Osteocyte (in vitro differentiated cells): ENCODE measurements at regions not wholly inside any gene's neighbourhood (a gene's known extent, or its start where the extent isn't known, plus 50 kb on each side); places are given as distances from the start of the nearest gene placed in this dataset.

Experiments
- DNase-seq: peaks from one replicate; pipeline ENCODE4 v3.0.0; 2021; ENCODE audit warnings: mixed read lengths; ENCODE audit not compliant: unreplicated experiment; ENCODE audit errors: extremely low spot score
- H3K27ac Mint-ChIP-seq: one replicate; pipeline ENCODE4 v1.8.0; 2021; ENCODE audit warnings: mild to moderate bottlenecking, mixed read lengths; ENCODE audit not compliant: unreplicated experiment
- H3K27me3 Mint-ChIP-seq: one replicate; pipeline ENCODE4 v1.8.0; 2021; ENCODE audit warnings: mixed read lengths; ENCODE audit not compliant: unreplicated experiment
- H3K36me3 Mint-ChIP-seq: one replicate; pipeline ENCODE4 v1.8.0; 2021; ENCODE audit warnings: mixed read lengths; ENCODE audit not compliant: unreplicated experiment
- H3K4me1 Mint-ChIP-seq: one replicate; pipeline ENCODE4 v1.8.0; 2021; ENCODE audit warnings: mixed read lengths; ENCODE audit not compliant: unreplicated experiment
- H3K4me3 Mint-ChIP-seq: one replicate; pipeline ENCODE4 v1.8.0; 2021; ENCODE audit warnings: mild to moderate bottlenecking, moderate library complexity, mixed read lengths; ENCODE audit not compliant: unreplicated experiment
- H3K9me3 Mint-ChIP-seq: one replicate; pipeline ENCODE4 v1.8.0; 2021; ENCODE audit warnings: mixed read lengths; ENCODE audit not compliant: unreplicated experiment
- TF ChIP-seq, protein P1 (sequence below): fragments of 200-600 bp; sonication (generic); IDR thresholded peaks from 2 replicates; pipeline ENCODE4 v1.5.0; 2021; ENCODE audit warnings: antibody characterized with exemption, mild to moderate bottlenecking, moderate library complexity

DNA sequence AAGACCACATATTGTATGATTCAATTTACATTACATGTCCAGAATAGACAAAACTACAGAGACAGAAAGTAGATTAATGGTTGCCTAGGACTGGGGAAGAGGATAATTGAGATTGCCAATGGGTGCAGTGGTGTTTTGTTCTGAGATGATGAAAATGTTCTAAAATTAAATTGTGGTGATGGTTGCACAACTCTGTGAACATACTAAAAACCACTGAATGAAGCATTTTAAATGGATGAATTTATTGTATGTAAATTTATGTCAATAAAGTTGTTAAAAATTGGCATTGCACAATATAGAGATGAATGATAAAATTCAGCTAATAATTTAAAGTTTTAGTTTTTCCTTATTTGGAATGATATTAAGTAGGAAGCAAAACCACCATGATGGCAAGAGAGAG, 109.5 kb upstream of the NR4A3 start:
- no peaks in the 10 kb centered on the region for H3K36me3 Mint-ChIP-seq
- H3K27ac Mint-ChIP-seq, result no peak overlapping the region
- peaks cover 27% of the 10 kb centered on the region for H3K27me3 Mint-ChIP-seq
- TF ChIP-seq, protein P1, sequence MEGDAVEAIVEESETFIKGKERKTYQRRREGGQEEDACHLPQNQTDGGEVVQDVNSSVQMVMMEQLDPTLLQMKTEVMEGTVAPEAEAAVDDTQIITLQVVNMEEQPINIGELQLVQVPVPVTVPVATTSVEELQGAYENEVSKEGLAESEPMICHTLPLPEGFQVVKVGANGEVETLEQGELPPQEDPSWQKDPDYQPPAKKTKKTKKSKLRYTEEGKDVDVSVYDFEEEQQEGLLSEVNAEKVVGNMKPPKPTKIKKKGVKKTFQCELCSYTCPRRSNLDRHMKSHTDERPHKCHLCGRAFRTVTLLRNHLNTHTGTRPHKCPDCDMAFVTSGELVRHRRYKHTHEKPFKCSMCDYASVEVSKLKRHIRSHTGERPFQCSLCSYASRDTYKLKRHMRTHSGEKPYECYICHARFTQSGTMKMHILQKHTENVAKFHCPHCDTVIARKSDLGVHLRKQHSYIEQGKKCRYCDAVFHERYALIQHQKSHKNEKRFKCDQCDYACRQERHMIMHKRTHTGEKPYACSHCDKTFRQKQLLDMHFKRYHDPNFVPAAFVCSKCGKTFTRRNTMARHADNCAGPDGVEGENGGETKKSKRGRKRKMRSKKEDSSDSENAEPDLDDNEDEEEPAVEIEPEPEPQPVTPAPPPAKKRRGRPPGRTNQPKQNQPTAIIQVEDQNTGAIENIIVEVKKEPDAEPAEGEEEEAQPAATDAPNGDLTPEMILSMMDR, result no peak
- no peaks in the 10 kb centered on the region for H3K9me3 Mint-ChIP-seq
- H3K4me3 Mint-ChIP-seq, result no peak overlapping the region
- H3K4me1 Mint-ChIP-seq, result no peaks in the 10 kb centered on the region
- DNase-seq, result no peak

DNA sequence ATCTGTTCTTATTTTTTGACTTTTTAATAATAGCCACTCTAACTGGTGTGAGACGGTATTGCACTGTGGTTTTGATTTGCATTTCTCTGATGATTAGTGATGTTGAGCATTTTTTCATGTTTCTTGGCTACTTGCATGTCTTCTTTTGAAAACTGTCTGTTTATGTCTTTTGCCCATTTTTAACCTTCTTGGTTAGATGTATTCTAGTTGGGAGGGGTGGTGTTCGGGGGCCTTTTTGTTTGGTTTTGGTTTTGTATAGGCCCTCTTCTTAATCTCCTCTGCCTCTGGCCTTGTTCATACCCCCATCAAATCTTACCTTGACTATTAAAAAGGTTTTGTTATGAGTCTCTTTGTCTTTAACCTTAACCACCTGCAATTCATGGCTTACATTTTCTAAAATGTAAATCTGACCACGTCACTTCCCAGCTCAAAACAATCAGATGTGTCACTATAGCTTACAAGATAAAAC, 107.8 kb upstream of the NR4A3 start:
- Mint-ChIP-seq H3K4me3 (no peak overlapping the region), H3K36me3 (no peaks in the 10 kb centered on the region), H3K9me3 (no peaks in the 10 kb centered on the region), H3K27me3 (peaks cover 33% of the 10 kb centered on the region), H3K27ac (no peak overlapping the region), H3K4me1 (no peaks in the 10 kb centered on the region)
- TF ChIP-seq, protein P1, result no peak
- DNase-seq, result no peak

DNA sequence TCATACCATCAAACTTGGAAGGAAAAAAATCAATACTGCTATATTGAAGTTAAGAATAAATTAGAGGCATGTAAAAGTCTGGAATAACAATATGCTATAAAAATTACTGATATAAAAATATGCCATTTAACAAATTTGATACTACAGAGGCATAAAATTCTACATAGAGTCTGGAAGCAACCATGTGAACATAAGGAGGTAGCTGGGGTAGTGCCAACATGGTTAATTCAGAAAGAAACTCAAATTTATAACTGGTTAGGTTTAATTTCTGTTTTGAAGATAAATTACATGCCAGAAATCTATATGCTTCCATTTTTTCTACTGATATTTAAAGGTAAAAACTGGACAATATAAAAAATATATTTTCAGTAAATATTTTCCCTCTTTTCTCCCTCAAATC, 103.1 kb upstream of the NR4A3 start:
- peaks cover 4% of the 10 kb centered on the region for H3K4me1 Mint-ChIP-seq

DNA sequence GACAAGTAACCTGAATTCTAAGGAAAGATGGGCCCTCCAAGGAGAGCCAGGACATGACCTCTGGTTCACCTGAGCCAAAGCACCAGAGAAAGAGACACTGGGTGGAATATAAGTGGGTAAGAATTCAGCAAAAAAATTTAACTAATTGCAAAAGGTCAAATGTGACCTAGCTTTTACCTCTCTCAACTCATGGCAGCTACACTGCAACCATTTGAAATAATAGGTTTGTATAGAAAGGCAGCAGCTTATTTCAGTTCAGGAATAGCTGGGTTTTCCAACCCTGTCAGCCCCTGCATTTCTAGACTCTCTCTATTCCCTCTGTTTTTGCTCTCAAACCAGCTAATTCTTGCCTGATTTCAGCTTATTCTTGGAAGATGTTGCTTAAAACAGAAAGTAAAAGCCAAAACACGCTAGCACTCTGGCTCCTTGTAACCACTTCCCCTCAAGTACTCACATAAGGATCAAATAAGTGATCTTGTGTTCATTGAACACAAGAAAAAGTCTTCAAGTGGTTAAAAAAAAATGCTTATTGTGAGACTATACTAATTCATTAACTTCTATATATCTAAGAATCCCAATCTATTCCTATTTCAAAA, 101.1 kb upstream of the NR4A3 start:
- no peak overlapping the region for H3K27ac Mint-ChIP-seq
- DNase-seq, result no peak
- no peaks in the 10 kb centered on the region for H3K9me3 Mint-ChIP-seq
- peaks cover 4% of the 10 kb centered on the region for H3K4me1 Mint-ChIP-seq
- H3K4me3 Mint-ChIP-seq, result no peak overlapping the region
- no peaks in the 10 kb centered on the region for H3K36me3 Mint-ChIP-seq
- TF ChIP-seq, protein P1, result no peak
- H3K27me3 Mint-ChIP-seq, result peaks cover 46% of the 10 kb centered on the region

More for the DNA sequence above, 103.1 kb upstream of the NR4A3 start:
- Mint-ChIP-seq H3K9me3 (no peaks in the 10 kb centered on the region), H3K4me3 (no peak overlapping the region), H3K27ac (no peak overlapping the region), H3K27me3 (peaks cover 49% of the 10 kb centered on the region), H3K36me3 (no peaks in the 10 kb centered on the region)
- TF ChIP-seq, protein P1, result no peak
- no peak for DNase-seq

DNA sequence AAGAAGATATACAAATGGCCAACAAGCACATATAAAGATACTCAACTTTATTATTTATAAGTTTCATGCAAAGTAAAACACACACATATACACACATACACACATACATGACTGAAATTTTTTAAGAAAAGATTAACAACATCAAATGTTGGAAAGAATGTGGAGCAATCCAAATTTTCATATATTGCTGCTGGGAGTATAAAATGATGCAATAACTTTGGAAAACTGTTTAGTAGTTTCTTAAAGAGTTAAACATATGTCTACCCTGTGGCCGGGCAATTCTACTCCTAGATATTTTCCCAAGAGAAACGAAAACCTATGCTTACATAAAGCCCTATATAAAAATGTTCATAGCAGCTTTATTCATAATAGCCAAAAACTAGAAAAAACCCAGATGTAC, 99.8 kb upstream of the NR4A3 start:
- TF ChIP-seq, protein P1, result no peak
- Mint-ChIP-seq H3K27ac (no peak overlapping the region), H3K9me3 (no peaks in the 10 kb centered on the region), H3K36me3 (no peaks in the 10 kb centered on the region), H3K27me3 (peaks cover 38% of the 10 kb centered on the region), H3K4me1 (peaks cover 4% of the 10 kb centered on the region), H3K4me3 (no peak overlapping the region)
- no peak for DNase-seq
